ENCODE measurements at regions not wholly inside any gene's neighbourhood (a gene's known extent, or its start where the extent isn't known, plus 50 kb on each side); places are given as distances from the start of the nearest gene placed in this dataset.
"Not testable (repeated sequence)": the region's sequence is repeated elsewhere in the genome, so short reads cannot be mapped to it uniquely, and the experiment has no call there.

- Histone ChIP-seq H3K27ac (ENCODE audit: low read length) (no peak overlapping the region), H3K9me3 (replicated peaks; ENCODE audit: control insufficient read depth, low read depth, low read length) (peaks cover 2% of the 10 kb centered on the region), H3K4me3 (ENCODE audit: low read length) (no peak overlapping the region), H3K27me3 (ENCODE audit: control insufficient read depth, insufficient read depth, low read length) (no peaks in the 10 kb centered on the region), H3K36me3 (ENCODE audit: control insufficient read depth, insufficient read depth, low read length) (no peaks in the 10 kb centered on the region), H3K4me1 (ENCODE audit: control insufficient read depth, insufficient read depth, low read length) (no peaks in the 10 kb centered on the region)
- DNase-seq = no peak
- WGBS (ENCODE audit: insufficient coverage) = 71% methylated on average over 1 of the region's 3 CpGs
Observed at GRCh38 chr6:81120280-81120679, 632.2 kb downstream of the TENT5A start.

- H3K4me1 ChIP-seq (ENCODE audit: control insufficient read depth, insufficient read depth, low read length) = no peaks in the 10 kb centered on the region
- DNase-seq = no peak
- H3K36me3 ChIP-seq (ENCODE audit: control insufficient read depth, insufficient read depth, low read length) = no peaks in the 10 kb centered on the region
- H3K27me3 ChIP-seq (ENCODE audit: control insufficient read depth, insufficient read depth, low read length) = no peaks in the 10 kb centered on the region
- H3K9me3 ChIP-seq (replicated peaks; ENCODE audit: control insufficient read depth, low read depth, low read length) = peaks cover 2% of the 10 kb centered on the region
- no peak overlapping the region for H3K27ac ChIP-seq (ENCODE audit: low read length)
- no CpG with 5 or more reads among the region's 1 CpG for WGBS (ENCODE audit: insufficient coverage)
- H3K4me3 ChIP-seq (ENCODE audit: low read length) = no peak overlapping the region
Observed at GRCh38 chr6:81105998-81106397, 646.5 kb downstream of the TENT5A start.

DNA sequence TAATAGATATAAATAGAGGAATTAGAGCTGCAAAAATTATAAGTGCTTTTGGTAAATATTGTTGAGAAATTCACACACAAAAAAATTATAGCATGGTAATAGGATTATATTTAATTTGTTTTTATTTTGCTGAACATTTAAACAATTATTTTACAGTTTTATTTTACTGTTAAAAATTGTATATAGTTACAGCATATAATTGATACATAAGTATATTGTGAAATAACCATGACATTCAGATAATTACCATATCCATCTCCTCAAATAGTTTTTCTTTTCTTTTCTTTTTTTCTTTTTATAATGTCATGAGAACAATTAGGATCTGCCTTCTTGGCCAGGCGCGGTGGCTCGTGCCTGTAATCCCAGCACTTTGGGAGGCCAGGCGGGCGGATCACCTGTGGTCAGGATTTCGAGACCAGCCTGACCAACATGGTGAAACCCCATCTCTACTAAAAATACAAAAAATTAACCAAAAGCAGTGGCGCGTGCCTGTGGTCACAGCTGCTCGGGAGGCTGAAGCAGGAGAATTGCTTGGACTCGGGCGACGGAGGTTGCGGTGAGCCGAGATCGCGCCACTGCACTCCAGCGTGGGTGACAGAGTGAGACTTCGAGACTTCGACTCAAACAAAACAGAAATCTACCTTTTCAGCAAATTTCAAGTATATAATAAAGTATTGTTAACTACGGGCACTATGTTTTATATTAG is 654.2 kb downstream of the TENT5A start:
- H3K27me3 ChIP-seq (ENCODE audit: control insufficient read depth, insufficient read depth, low read length) = no peaks in the 10 kb centered on the region
- no peaks in the 10 kb centered on the region for H3K4me1 ChIP-seq (ENCODE audit: control insufficient read depth, insufficient read depth, low read length)
- H3K27ac ChIP-seq (ENCODE audit: low read length) = no peak overlapping the region
- H3K36me3 ChIP-seq (ENCODE audit: control insufficient read depth, insufficient read depth, low read length) = no peaks in the 10 kb centered on the region
- DNase-seq = no peak
- no peak overlapping the region for H3K4me3 ChIP-seq (ENCODE audit: low read length)
- no peaks in the 10 kb centered on the region for H3K9me3 ChIP-seq (replicated peaks; ENCODE audit: control insufficient read depth, low read depth, low read length)
- WGBS (ENCODE audit: insufficient coverage) = 98% methylated on average over 7 of the region's 20 CpGs

DNA sequence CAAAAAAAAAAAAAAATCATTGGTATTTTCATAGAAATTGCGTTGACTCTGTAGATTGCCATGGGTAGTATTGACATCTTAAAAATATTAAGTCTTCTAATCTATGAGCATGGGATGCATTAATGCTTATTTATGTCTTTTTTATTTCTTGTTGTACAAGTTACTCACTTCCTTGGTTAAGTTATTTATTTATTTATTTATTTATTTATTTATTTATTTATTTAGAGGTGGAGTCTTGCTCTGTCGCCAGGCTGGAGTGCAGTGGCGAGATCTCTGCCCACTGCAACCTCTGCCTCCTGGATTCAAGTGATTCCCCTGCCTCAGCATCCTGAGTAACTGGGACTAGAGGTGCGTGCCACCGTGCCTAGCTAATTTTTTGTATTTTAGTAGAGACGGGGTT is 656.0 kb downstream of the TENT5A start:
- WGBS (ENCODE audit: insufficient coverage) = no CpG with 5 or more reads among the region's 6 CpGs
- not testable (repeated sequence) for H3K4me3 ChIP-seq (ENCODE audit: low read length); H3K36me3 ChIP-seq (ENCODE audit: control insufficient read depth, insufficient read depth, low read length); H3K27me3 ChIP-seq (ENCODE audit: control insufficient read depth, insufficient read depth, low read length); H3K27ac ChIP-seq (ENCODE audit: low read length); H3K4me1 ChIP-seq (ENCODE audit: control insufficient read depth, insufficient read depth, low read length); DNase-seq; H3K9me3 ChIP-seq (replicated peaks; ENCODE audit: control insufficient read depth, low read depth, low read length)

- no peak overlapping the region for H3K27ac ChIP-seq (ENCODE audit: low read length)
- H3K36me3 ChIP-seq (ENCODE audit: control insufficient read depth, insufficient read depth, low read length) = no peaks in the 10 kb centered on the region
- DNase-seq = peak; percentile 8
- no peaks in the 10 kb centered on the region for H3K4me1 ChIP-seq (ENCODE audit: control insufficient read depth, insufficient read depth, low read length)
- H3K9me3 ChIP-seq (replicated peaks; ENCODE audit: control insufficient read depth, low read depth, low read length) = no peaks in the 10 kb centered on the region
- no CpG with 5 or more reads among the region's 5 CpGs for WGBS (ENCODE audit: insufficient coverage)
- no peaks in the 10 kb centered on the region for H3K27me3 ChIP-seq (ENCODE audit: control insufficient read depth, insufficient read depth, low read length)
- no peak overlapping the region for H3K4me3 ChIP-seq (ENCODE audit: low read length)
Observed at GRCh38 chr6:81093051-81093450, 659.4 kb downstream of the TENT5A start.

DNA sequence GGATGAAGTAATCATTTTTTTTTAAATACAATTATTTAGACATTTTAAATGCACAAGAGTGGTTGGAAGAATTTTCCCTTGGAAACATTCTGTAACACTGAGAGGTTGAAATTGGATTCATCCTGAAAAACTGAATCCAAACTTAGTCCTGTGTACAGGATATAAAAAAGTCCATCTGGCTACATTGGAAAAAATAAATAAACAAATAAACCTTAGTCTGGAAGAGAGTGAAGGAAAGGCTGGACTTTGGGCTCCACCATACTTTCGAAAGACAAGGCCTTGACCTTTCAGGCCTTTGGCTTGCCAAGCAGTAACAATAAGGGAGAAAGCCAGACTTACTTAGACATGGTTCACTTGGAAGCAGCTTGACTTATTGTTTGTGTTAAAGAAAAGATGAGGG is 664.3 kb downstream of the TENT5A start:
- Histone ChIP-seq H3K27ac (ENCODE audit: low read length) (no peak overlapping the region), H3K4me3 (ENCODE audit: low read length) (no peak overlapping the region), H3K27me3 (ENCODE audit: control insufficient read depth, insufficient read depth, low read length) (no peaks in the 10 kb centered on the region), H3K36me3 (ENCODE audit: control insufficient read depth, insufficient read depth, low read length) (no peaks in the 10 kb centered on the region), H3K4me1 (ENCODE audit: control insufficient read depth, insufficient read depth, low read length) (peaks cover 2% of the 10 kb centered on the region), H3K9me3 (replicated peaks; ENCODE audit: control insufficient read depth, low read depth, low read length) (no peaks in the 10 kb centered on the region)
- DNase-seq = peak; percentile 89
- 64% methylated on average over 1 of the region's 1 CpG for WGBS (ENCODE audit: insufficient coverage)

GRCh38 chr6:81086991-81087390 is 665.5 kb downstream of the TENT5A start:
- H3K4me3 ChIP-seq (ENCODE audit: low read length) = no peak overlapping the region
- H3K36me3 ChIP-seq (ENCODE audit: control insufficient read depth, insufficient read depth, low read length) = no peaks in the 10 kb centered on the region
- H3K27ac ChIP-seq (ENCODE audit: low read length) = no peak overlapping the region
- H3K4me1 ChIP-seq (ENCODE audit: control insufficient read depth, insufficient read depth, low read length) = peaks cover 2% of the 10 kb centered on the region
- WGBS (ENCODE audit: insufficient coverage) = 39% methylated on average over 3 of the region's 3 CpGs
- no peaks in the 10 kb centered on the region for H3K27me3 ChIP-seq (ENCODE audit: control insufficient read depth, insufficient read depth, low read length)
- H3K9me3 ChIP-seq (replicated peaks; ENCODE audit: control insufficient read depth, low read depth, low read length) = no peaks in the 10 kb centered on the region
- DNase-seq = peak; percentile 84

GRCh38 chr6:81085431-81085790 is 667.1 kb downstream of the TENT5A start:
- peak; percentile 78 for DNase-seq
- no peaks in the 10 kb centered on the region for H3K27me3 ChIP-seq (ENCODE audit: control insufficient read depth, insufficient read depth, low read length)
- no peaks in the 10 kb centered on the region for H3K9me3 ChIP-seq (replicated peaks; ENCODE audit: control insufficient read depth, low read depth, low read length)
- H3K27ac ChIP-seq (ENCODE audit: low read length) = peak overlapping the region; percentile 16
- no peaks in the 10 kb centered on the region for H3K36me3 ChIP-seq (ENCODE audit: control insufficient read depth, insufficient read depth, low read length)
- no peak overlapping the region for H3K4me3 ChIP-seq (ENCODE audit: low read length)
- peaks cover 2% of the 10 kb centered on the region for H3K4me1 ChIP-seq (ENCODE audit: control insufficient read depth, insufficient read depth, low read length)

DNA sequence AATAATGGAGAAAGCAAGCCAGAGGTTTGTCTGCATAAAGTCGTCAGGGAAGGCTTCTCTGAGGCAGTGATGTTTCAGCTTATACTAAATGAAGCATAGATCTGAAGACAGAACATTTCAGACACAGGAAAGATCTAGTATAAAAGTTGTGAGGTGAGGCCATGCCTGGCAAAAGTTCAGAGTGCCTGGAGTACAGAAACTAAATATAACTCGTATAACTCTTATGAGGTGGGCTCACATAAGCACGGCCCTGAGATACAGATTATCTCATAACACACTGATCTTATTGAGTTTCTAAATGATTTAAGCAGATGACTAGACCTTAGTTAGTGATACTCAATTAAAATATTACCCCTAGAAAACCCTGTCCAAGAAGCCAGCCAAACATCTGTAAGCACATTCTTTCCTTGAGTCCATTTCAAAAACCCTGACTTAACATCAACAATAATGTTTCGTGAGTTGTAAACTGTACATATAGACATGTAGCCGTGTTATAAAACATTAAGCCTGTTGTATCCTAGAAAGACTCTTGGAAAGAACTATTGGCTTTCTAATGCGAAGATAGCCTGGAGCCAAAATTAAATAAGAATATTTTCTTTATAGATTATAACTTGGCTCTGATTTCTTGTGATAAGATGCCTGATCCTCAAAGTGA is 667.6 kb downstream of the TENT5A start:
- peak; percentile 80 for DNase-seq
- Histone ChIP-seq H3K27ac (ENCODE audit: low read length) (peak overlapping the region; percentile 16), H3K4me1 (ENCODE audit: control insufficient read depth, insufficient read depth, low read length) (peaks cover 2% of the 10 kb centered on the region), H3K4me3 (ENCODE audit: low read length) (no peak overlapping the region), H3K27me3 (ENCODE audit: control insufficient read depth, insufficient read depth, low read length) (no peaks in the 10 kb centered on the region), H3K9me3 (replicated peaks; ENCODE audit: control insufficient read depth, low read depth, low read length) (no peaks in the 10 kb centered on the region), H3K36me3 (ENCODE audit: control insufficient read depth, insufficient read depth, low read length) (no peaks in the 10 kb centered on the region)
- 50% methylated on average over 1 of the region's 6 CpGs for WGBS (ENCODE audit: insufficient coverage)

DNA sequence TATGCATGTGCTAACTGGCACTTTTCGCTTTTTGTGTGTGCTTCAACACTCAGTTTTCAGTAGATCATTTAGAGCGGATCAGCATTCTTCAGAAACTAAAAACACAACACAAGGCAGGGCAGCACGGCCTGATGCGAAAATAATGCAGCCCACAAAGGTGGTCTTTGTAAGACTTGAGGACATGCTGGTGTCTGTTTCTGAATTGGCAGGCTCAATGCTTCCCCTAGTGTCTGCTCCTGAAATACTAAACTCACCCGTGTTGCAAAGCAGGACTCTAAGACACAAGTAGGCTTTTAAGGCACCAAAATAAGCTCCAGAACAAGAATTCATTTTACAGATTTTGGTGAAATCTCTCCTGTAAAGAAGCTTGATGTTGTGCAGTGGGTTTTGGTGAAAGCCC is 676.5 kb downstream of the TENT5A start:
- H3K4me1 ChIP-seq (ENCODE audit: control insufficient read depth, insufficient read depth, low read length) = no peaks in the 10 kb centered on the region
- no peak overlapping the region for H3K27ac ChIP-seq (ENCODE audit: low read length)
- peak; percentile 32 for DNase-seq
- no peaks in the 10 kb centered on the region for H3K27me3 ChIP-seq (ENCODE audit: control insufficient read depth, insufficient read depth, low read length)
- no peak overlapping the region for H3K4me3 ChIP-seq (ENCODE audit: low read length)
- no peaks in the 10 kb centered on the region for H3K9me3 ChIP-seq (replicated peaks; ENCODE audit: control insufficient read depth, low read depth, low read length)
- H3K36me3 ChIP-seq (ENCODE audit: control insufficient read depth, insufficient read depth, low read length) = no peaks in the 10 kb centered on the region
- 0% methylated on average over 1 of the region's 5 CpGs for WGBS (ENCODE audit: insufficient coverage)

- Histone ChIP-seq H3K36me3 (ENCODE audit: control insufficient read depth, insufficient read depth, low read length) (no peaks in the 10 kb centered on the region), H3K27me3 (ENCODE audit: control insufficient read depth, insufficient read depth, low read length) (no peaks in the 10 kb centered on the region), H3K4me3 (ENCODE audit: low read length) (no peak overlapping the region), H3K4me1 (ENCODE audit: control insufficient read depth, insufficient read depth, low read length) (no peaks in the 10 kb centered on the region), H3K27ac (ENCODE audit: low read length) (no peak overlapping the region), H3K9me3 (replicated peaks; ENCODE audit: control insufficient read depth, low read depth, low read length) (no peaks in the 10 kb centered on the region)
- no peak for DNase-seq
Observed at GRCh38 chr6:81073318-81073717, 679.2 kb downstream of the TENT5A start.

Measured in muscle of leg (tissue), 3 donors.